HCT116 (cell line): ENCODE measurements at regions not wholly inside any gene's neighbourhood (a gene's known extent, or its start where the extent isn't known, plus 50 kb on each side); places are given as distances from the start of the nearest gene placed in this dataset.

Experiments
- ATAC-seq: fragments of 200-7000 bp; cut with Tn5 transposase; 2 replicates; pipeline ENCODE4 v1.9.1; 2020; ENCODE audit warnings: mild to moderate bottlenecking, moderate library complexity
- BruUV-seq: library from RNA; stranded (reverse); fragments of 400-500 nt; replicated peaks from 2 replicates; lab custom pipeline; 2021; lab: Mats Ljungman, UMichigan
- CTCF ChIA-PET: fragments of 300-600 bp; sonication (Branson Sonifier 250); formaldehyde crosslinking; loops from one replicate; lab custom pipeline; 2021; ENCODE audit warnings: antibody characterized with exemption; lab: Charles Lee
- POLR2A ChIA-PET: fragments of 300-600, 350-600 bp; sonication (Branson Sonifier 250); formaldehyde crosslinking; loops from one replicate; lab custom pipeline; 2021; ENCODE audit warnings: antibody characterized with exemption; lab: Charles Lee
- RAD21 ChIA-PET, 2 experiments: fragments of 300-600 bp; sonication (Branson Sonifier 250); formaldehyde crosslinking; loops; one replicate each; lab custom pipeline; 2023; ENCODE audit warnings: low total read pairs in 2 of 2; ENCODE audit not compliant: uncharacterized antibody in 2 of 2, unreplicated experiment in 2 of 2, low non-redundant PET in 1 of 2; lab: Charles Lee
- DNase-seq: peaks from one replicate; pipeline ENCODE4 v3.0.0-alpha.2; 2010; ENCODE audit warnings: low read depth, low spot score
- H2AFZ ChIP-seq: fragments of 200-600 bp; shearing (Covaris generic), sonication (generic); 2 replicates; pipeline ENCODE4 v1.6.1; 2017; ENCODE audit warnings: low read depth, mixed run types, mixed read lengths, antibody characterized with exemption, low read length; ENCODE audit not compliant: poor library complexity, severe bottlenecking
- H3K27ac ChIP-seq: 2 replicates; pipeline ENCODE4 v1.5.1; 2012; ENCODE audit warnings: low read depth, low read length
- H3K27me3 ChIP-seq: fragments of 200-600 bp; sonication (generic); 2 replicates; pipeline ENCODE4 v1.6.1; 2016; ENCODE audit warnings: mixed run types, low read length, mixed read lengths; ENCODE audit not compliant: insufficient read depth
- H3K36me3 ChIP-seq, 2 experiments: fragments of 200-500 bp in 1 of 2; fragments of 200-600 bp in 1 of 2; sonication (Bioruptor generic) in 1 of 2; sonication (generic) in 1 of 2; 2 replicates each; pipeline versions ENCODE4 v1.5.1 to v1.6.1; 2014 to 2016; ENCODE audit warnings: low read length in 2 of 2, inconsistent platforms in 1 of 2, mixed read lengths in 1 of 2, mixed run types in 1 of 2; ENCODE audit not compliant: insufficient read depth in 2 of 2, control insufficient read depth in 1 of 2
- H3K4me1 ChIP-seq, 2 experiments: fragments of 200-600 bp in 1 of 2; sonication (generic) in 1 of 2; 2 replicates each; pipeline versions ENCODE4 v1.5.1 to v1.6.1; 2012 to 2017; ENCODE audit warnings: low read length in 2 of 2, inconsistent platforms in 1 of 2, mild to moderate bottlenecking in 1 of 2, mixed read lengths in 1 of 2, mixed run types in 1 of 2, moderate library complexity in 1 of 2; ENCODE audit not compliant: insufficient read depth in 2 of 2, control insufficient read depth in 1 of 2
- H3K4me2 ChIP-seq: fragments of 200-600 bp; sonication (generic); 2 replicates; pipeline ENCODE4 v1.6.1; 2017; ENCODE audit warnings: mixed run types, low read length, mixed read lengths
- H3K4me3 ChIP-seq, 2 experiments: fragments of 200-600 bp in 1 of 2; sonication (generic) in 1 of 2; replicated peaks in 1 of 2; 2 replicates each; pipeline ENCODE4 v1.5.1; 2011 to 2016; ENCODE audit warnings: low read length in 2 of 2, control low read depth in 1 of 2, low read depth in 1 of 2, mild to moderate bottlenecking in 1 of 2, mixed read lengths in 1 of 2, mixed run types in 1 of 2
- H3K79me2 ChIP-seq: fragments of 200-600 bp; sonication (generic); 2 replicates; pipeline ENCODE4 v1.6.1; 2017; ENCODE audit warnings: mild to moderate bottlenecking, mixed run types, low read length, moderate library complexity, mixed read lengths; ENCODE audit not compliant: insufficient read depth
- H3K9ac ChIP-seq: fragments of 200-600 bp; sonication (generic); 2 replicates; pipeline ENCODE4 v1.6.1; 2016; ENCODE audit warnings: low read length, mixed read lengths
- H3K9me2 ChIP-seq: fragments of 200-600 bp; sonication (generic), shearing (Covaris generic); 2 replicates; pipeline ENCODE4 v1.6.1; 2017; ENCODE audit warnings: mixed run types, mild to moderate bottlenecking, moderate library complexity; ENCODE audit not compliant: insufficient read depth
- H3K9me3 ChIP-seq, 2 experiments: fragments of 200-500 bp in 1 of 2; fragments of 200-600 bp in 1 of 2; sonication (Bioruptor generic) in 1 of 2; sonication (generic) in 1 of 2; 2 replicates each; pipeline ENCODE4 v1.6.1; 2014 to 2017; ENCODE audit warnings: low read length in 2 of 2, mixed read lengths in 2 of 2, inconsistent platforms in 1 of 2, low read depth in 1 of 2, mild to moderate bottlenecking in 1 of 2, mixed run types in 1 of 2, moderate library complexity in 1 of 2; ENCODE audit not compliant: control insufficient read depth in 1 of 2, insufficient read depth in 1 of 2
- H4K20me1 ChIP-seq: fragments of 200-600 bp; sonication (generic), shearing (Covaris generic); 2 replicates; pipeline ENCODE4 v1.6.1; 2017; ENCODE audit warnings: mixed run types, mild to moderate bottlenecking, moderate library complexity; ENCODE audit not compliant: insufficient read depth
- CEBPB ChIP-seq: IDR thresholded peaks from 2 replicates; pipeline ENCODE4 v1.6.1; 2012; ENCODE audit warnings: low read depth
- EZH2 ChIP-seq: fragments of 200-600 bp; sonication (generic); IDR thresholded peaks from 2 replicates; pipeline ENCODE4 v1.6.1; 2017; ENCODE audit warnings: antibody characterized with exemption, mixed run types
- POLR2AphosphoS5 ChIP-seq: IDR thresholded peaks from 2 replicates; pipeline ENCODE4 v1.6.1; 2011; ENCODE audit warnings: mild to moderate bottlenecking, low read depth, low read length, moderate library complexity
- REST ChIP-seq: IDR thresholded peaks from 2 replicates; pipeline ENCODE4 v1.6.1; 2012; ENCODE audit warnings: low read depth
- SIN3A ChIP-seq: IDR thresholded peaks from 2 replicates; pipeline ENCODE4 v1.6.1; 2012; ENCODE audit warnings: low read depth
- SRF ChIP-seq: IDR thresholded peaks from 2 replicates; pipeline ENCODE4 v1.6.1; 2012; ENCODE audit warnings: low read depth
- TCF7L2 ChIP-seq: IDR thresholded peaks from 2 replicates; pipeline ENCODE4 v1.7.0; 2011; ENCODE audit warnings: borderline replicate concordance, inconsistent platforms; ENCODE audit not compliant: insufficient read depth, insufficient read length; ENCODE audit errors: extremely low read depth
- ZFX ChIP-seq: fragments of 450-650 bp; IDR thresholded peaks from 2 replicates; pipeline ENCODE4 v1.6.1; 2017
- intact Hi-C: fragments of 100-400 bp; cut with micrococcal nuclease; formaldehyde crosslinking; loops from 2 replicates; pipeline ENCODE4 v1.10.0; 2022
- TF ChIP-seq, protein P1 (sequence below): IDR thresholded peaks from 2 replicates; pipeline ENCODE4 v1.6.1; 2011; ENCODE audit warnings: mild to moderate bottlenecking, low read length, moderate library complexity; ENCODE audit not compliant: insufficient replicate concordance; ENCODE audit errors: extremely low read depth

DNA sequence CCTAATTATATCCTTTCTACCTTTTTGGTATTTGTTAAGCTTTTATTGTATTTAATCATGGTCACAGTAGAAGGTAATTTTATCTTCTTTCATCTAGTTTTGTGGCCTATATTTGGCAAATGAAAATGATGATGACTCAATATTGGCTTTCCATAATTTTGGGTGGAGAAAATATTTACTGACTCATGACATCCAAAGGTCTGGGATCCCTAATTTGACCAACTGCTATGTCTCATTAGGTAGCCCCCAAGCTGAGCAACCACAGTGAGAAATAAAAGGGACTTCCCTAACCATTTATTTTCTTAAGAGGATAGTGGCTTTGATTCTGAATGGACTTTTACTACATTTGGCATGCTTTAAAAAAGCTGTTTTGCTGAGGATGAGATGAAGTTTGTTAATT, 289.5 kb downstream of the RMST start:
- Histone ChIP-seq H4K20me1 (no peaks in the 10 kb centered on the region), H3K9me2 (no peaks in the 10 kb centered on the region), H3K4me2 (no peak overlapping the region), H3K4me1 (no peaks in the 10 kb centered on the region), H3K4me3 (no peak overlapping the region), H3K9ac (no peak overlapping the region), H3K27ac (no peak overlapping the region), H3K27me3 (peaks cover 10% of the 10 kb centered on the region), H3K36me3 (no peaks in the 10 kb centered on the region), H3K9me3 (no peaks in the 10 kb centered on the region), H3K79me2 (no peaks in the 10 kb centered on the region), H2AFZ (no peak overlapping the region)
- BruUV-seq: no TSS peak
- ATAC-seq (no peak), DNase-seq (no peak)
- CTCF ChIA-PET: no interaction called here
- TF ChIP-seq SIN3A: no peak
- TF ChIP-seq REST: no peak
- TF ChIP-seq, protein P1, sequence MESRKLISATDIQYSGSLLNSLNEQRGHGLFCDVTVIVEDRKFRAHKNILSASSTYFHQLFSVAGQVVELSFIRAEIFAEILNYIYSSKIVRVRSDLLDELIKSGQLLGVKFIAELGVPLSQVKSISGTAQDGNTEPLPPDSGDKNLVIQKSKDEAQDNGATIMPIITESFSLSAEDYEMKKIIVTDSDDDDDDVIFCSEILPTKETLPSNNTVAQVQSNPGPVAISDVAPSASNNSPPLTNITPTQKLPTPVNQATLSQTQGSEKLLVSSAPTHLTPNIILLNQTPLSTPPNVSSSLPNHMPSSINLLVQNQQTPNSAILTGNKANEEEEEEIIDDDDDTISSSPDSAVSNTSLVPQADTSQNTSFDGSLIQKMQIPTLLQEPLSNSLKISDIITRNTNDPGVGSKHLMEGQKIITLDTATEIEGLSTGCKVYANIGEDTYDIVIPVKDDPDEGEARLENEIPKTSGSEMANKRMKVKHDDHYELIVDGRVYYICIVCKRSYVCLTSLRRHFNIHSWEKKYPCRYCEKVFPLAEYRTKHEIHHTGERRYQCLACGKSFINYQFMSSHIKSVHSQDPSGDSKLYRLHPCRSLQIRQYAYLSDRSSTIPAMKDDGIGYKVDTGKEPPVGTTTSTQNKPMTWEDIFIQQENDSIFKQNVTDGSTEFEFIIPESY: no peak
- intact Hi-C loops: no loop called here
- RAD21 ChIA-PET: no interaction called here
- POLR2A ChIA-PET: no interaction called here

- Histone ChIP-seq H3K36me3 (no peaks in the 10 kb centered on the region), H3K79me2 (no peaks in the 10 kb centered on the region), H3K9me3 (no peaks in the 10 kb centered on the region), H3K4me2 (no peak overlapping the region), H3K27ac (no peak overlapping the region), H3K27me3 (peaks cover 14% of the 10 kb centered on the region), H3K9me2 (no peaks in the 10 kb centered on the region), H3K4me1 (no peaks in the 10 kb centered on the region), H3K4me3 (no peak overlapping the region), H3K9ac (no peak overlapping the region), H4K20me1 (no peaks in the 10 kb centered on the region), H2AFZ (no peak overlapping the region)
- ATAC-seq: no peak
- TF ChIP-seq SRF (no peak), EZH2 (no peak), CEBPB (no peak), ZFX (no peak), TCF7L2 (no peak), POLR2AphosphoS5 (no peak)
- RAD21 ChIA-PET: no interaction called here
- CTCF ChIA-PET: no interaction called here
- no TSS peak for BruUV-seq
- POLR2A ChIA-PET: no interaction called here
- DNase-seq: no peak
- intact Hi-C loops: no loop called here
Observed at GRCh38 chr12:97753332-97753731, 290.7 kb downstream of the RMST start.
